Erythroblast (primary cell): ENCODE measurements at regions not wholly inside any gene's neighbourhood (a gene's known extent, or its start where the extent isn't known, plus 50 kb on each side); places are given as distances from the start of the nearest gene placed in this dataset.

ENCODE experiments used
- GATA1 ChIP-seq: IDR thresholded peaks from 2 replicates; pipeline ENCODE4 v1.6.1; 2011; ENCODE audit warnings: low read depth, mild to moderate bottlenecking, control low read depth, low read length, moderate library complexity
- POLR2A ChIP-seq: IDR thresholded peaks from 2 replicates; pipeline ENCODE4 v1.6.1; 2011; ENCODE audit warnings: mild to moderate bottlenecking, low read length

DNA sequence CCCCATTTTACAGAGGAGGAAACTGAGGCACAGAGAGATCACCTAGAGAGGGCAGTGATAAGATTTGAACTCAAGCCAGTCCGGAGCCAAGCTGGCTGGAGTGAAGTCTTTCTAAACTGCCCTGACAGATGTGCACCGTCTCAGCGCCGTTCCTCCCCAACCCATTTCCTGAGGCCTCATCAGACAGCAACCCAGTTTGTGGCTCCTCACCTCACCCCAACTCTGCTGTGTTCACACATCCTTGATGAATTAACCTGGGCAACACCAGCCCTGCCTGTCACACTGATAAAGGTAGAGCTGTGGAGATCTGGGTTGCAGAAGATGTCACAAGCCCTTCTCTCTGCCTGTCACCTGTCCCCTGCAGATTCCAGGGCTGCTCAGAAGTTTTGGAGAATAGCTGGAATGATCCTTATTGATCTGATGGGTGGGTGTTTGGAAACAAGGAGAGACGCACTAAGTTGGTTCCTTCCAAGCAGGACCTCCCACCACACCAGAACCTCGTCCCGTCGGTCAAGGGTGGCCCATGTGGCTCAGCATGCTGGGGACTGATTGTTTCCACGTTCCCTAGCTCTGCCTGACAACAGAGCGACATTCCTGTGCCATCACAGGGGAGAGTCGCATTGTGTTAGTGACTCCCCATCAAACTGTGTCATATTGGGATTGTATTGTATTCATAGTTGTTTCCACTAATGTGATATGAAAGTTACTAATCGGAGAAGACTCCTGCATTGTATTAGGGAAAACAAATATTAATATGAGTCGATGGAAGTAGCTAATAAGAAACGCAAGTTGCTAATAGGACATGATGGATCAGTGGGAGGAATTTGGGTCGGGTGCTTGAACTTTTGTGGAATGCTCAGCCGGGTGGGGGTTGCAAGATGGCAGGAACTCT lies 200.6 kb downstream of the PHETA1 start:
- TF ChIP-seq POLR2A, result no peak
- no peak for TF ChIP-seq GATA1
